ENCODE measurements at regions not wholly inside any gene's neighbourhood (a gene's known extent, or its start where the extent isn't known, plus 50 kb on each side); places are given as distances from the start of the nearest gene placed in this dataset.

- no peak for TF ChIP-seq CTCF (IDR thresholded peaks at IDR 0.05 in 2 of 3, conservative IDR thresholded peaks at IDR 0.05 in 1 of 3; ENCODE audit: borderline replicate concordance in 1 of 3, insufficient read depth in 1 of 3, low read depth in 2 of 3, low read length in 2 of 3)
- no peak for TF ChIP-seq EGR1 (IDR thresholded peaks at IDR 0.05; ENCODE audit: low read depth)
Measured at GRCh38 chr17:17410357-17410756, 66.4 kb upstream of the MED9 start.
